ENCODE measurements at regions not wholly inside any gene's neighbourhood (a gene's known extent, or its start where the extent isn't known, plus 50 kb on each side); places are given as distances from the start of the nearest gene placed in this dataset.

DNA sequence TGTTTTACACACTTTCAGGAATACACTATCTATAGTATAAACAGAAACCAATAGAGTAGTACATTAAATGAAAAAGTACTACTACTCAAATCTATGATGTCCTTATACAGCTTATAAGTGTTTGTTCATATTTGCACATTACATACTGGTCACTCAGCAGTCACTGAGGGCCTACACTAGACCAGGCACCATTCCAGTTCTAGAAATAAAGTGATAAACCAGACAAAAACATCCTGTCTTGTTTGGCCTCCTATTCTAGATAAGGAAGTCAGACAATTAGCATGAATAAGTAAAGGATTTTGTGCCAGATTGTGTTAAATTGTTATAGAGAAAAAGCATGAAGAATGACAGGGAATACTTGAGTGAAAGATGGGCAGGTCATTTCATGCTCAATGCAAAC lies 219.0 kb downstream of the CRPPA start:
- no peak for DNase-seq (ENCODE audit: extremely low read depth, low read depth)
- TF ChIP-seq, protein P1, sequence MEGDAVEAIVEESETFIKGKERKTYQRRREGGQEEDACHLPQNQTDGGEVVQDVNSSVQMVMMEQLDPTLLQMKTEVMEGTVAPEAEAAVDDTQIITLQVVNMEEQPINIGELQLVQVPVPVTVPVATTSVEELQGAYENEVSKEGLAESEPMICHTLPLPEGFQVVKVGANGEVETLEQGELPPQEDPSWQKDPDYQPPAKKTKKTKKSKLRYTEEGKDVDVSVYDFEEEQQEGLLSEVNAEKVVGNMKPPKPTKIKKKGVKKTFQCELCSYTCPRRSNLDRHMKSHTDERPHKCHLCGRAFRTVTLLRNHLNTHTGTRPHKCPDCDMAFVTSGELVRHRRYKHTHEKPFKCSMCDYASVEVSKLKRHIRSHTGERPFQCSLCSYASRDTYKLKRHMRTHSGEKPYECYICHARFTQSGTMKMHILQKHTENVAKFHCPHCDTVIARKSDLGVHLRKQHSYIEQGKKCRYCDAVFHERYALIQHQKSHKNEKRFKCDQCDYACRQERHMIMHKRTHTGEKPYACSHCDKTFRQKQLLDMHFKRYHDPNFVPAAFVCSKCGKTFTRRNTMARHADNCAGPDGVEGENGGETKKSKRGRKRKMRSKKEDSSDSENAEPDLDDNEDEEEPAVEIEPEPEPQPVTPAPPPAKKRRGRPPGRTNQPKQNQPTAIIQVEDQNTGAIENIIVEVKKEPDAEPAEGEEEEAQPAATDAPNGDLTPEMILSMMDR (IDR thresholded peaks at IDR 0.05; ENCODE audit: low read depth, low read length), result no peak

DNA sequence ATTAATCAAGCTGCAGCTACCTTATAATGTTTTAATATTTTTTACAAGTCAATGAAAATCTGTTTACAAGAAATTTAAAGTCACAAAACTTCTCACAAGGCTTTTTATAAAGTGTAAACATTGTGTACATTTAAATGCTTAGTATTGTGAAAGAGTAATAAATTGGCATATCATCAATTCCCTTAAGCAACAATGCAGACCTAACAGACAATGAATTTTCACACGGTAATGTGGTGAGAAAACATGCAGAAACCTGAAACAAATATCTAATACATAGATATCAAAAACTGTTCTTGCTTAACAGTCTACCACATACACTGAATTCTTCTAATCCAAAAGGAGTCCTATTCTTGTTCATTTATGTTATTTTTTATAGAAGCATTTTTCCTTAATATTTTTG lies 220.7 kb downstream of the CRPPA start:
- DNase-seq (ENCODE audit: extremely low read depth, low read depth), result no peak
- TF ChIP-seq, protein P1 (IDR thresholded peaks at IDR 0.05; ENCODE audit: low read depth, low read length), result no peak

DNA sequence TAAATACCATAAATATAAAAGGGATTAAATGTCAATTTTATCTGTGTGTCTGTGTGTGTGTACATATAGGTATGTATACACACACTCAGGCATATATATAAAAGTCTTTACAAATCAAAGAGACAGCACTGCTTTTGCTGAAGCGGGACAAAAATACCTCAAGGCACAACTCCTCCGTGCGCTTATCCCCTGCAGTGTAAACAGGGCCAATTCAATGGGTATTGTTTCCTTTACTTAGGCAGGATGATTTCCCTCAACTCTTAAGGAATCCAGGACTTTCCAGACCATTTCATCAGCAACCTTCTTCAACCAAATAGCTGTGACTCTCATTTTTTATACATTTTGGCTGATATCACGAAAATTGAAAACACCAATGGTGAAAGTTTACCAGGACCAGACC lies 227.7 kb downstream of the CRPPA start:
- DNase-seq (ENCODE audit: extremely low read depth, low read depth), result no peak
- TF ChIP-seq, protein P1 (IDR thresholded peaks at IDR 0.05; ENCODE audit: low read depth, low read length), result no peak

DNA sequence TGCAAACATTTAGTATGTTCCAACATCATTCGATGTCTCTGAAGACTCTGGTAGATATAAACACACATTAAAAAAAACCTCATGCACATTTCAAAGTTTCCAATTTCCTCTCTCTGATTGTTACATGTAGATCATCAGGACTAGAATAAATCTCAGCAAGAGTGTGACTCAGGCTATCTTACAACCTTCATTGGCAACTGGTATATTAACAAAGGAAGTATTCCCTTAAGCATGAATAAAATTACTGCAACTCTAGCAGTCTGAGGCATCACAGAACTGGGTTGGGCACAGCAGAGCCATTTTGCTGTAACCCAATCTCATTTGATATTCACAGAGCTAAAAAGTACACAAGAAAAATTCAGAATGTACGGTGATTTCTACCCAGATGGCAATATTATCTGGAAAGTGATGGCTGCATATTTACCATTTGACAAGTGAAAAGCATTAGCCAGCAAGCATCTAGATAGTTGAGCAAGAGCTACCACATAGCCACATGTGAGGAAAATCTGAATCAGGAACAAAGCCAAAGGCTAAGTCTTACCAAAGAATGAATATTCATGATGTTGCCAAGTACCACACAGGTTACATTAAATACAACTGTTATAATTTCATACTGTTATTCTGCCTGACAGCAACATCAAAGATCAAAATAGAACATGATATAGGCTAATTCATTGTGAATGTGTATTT lies 232.2 kb downstream of the CRPPA start:
- DNase-seq (ENCODE audit: extremely low read depth, low read depth), result peak; percentile 51
- TF ChIP-seq, protein P1 (IDR thresholded peaks at IDR 0.05; ENCODE audit: low read depth, low read length), result no peak

DNA sequence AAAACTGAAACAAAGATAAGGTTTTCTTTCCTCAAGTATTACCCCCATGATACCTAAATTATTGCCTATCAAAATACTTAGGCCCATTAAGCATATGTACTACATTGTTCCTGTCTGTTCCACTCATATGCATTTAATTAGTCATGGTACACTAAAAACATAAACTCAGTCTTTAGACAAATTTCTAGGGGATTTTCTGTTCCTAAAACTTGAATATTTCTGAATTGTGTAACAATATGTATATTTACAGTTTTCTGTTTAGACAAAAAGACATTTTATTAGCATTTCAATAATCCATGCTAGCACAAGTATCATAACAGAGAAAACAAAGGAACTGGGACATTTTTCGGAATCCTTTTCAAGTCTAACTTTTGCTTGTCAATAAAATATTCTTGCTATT lies 234.2 kb downstream of the CRPPA start:
- no peak for DNase-seq (ENCODE audit: extremely low read depth, low read depth)
- TF ChIP-seq, protein P1 (IDR thresholded peaks at IDR 0.05; ENCODE audit: low read depth, low read length), result no peak

DNA sequence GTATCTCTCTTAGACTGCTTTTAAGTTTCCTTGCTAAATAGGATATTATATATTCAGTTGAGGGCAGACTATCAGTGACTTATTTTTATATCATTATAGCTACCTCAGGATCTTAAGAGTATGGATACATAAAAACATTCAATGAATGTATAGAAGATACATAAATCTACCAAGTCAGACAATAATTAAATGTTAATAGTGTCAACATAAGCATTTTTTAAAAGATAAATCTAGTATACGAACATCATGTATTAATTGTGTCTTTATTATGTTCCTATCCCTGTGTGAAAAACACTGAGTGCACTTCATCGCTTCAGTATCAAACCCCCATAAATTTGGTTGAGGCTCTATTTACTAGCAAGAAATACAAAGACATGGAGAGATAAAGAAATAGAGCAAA lies 242.8 kb downstream of the CRPPA start:
- TF ChIP-seq, protein P1 (IDR thresholded peaks at IDR 0.05; ENCODE audit: low read depth, low read length), result no peak

DNA sequence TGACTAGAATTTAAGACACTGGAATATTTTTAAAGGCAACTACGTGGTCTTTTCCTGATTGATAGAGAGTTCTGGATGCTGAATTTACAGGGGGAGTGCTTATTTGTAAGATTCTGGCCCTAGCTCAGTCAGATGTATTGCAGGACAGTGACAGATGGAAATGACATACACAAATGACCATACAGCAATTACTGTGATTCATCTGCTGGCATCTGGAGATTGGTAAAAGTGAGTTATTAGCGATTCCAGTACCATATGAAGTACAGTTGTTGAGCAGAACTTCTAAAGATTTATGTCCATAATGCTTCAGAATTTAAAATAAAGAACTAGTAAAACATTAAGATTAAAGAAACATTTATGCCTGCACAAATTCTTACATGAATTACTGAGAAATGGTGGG lies 243.2 kb downstream of the CRPPA start:
- no peak for DNase-seq (ENCODE audit: extremely low read depth, low read depth)

More for the DNA sequence above, 242.8 kb downstream of the CRPPA start:
- no peak for DNase-seq (ENCODE audit: extremely low read depth, low read depth)

More for the DNA sequence above, 243.2 kb downstream of the CRPPA start:
- TF ChIP-seq, protein P1 (IDR thresholded peaks at IDR 0.05; ENCODE audit: low read depth, low read length), result no peak
